H4 (cell line): ENCODE measurements at regions not wholly inside any gene's neighbourhood (a gene's known extent, or its start where the extent isn't known, plus 50 kb on each side); places are given as distances from the start of the nearest gene placed in this dataset.

Experiments used
- DNase-seq: peaks from one replicate; pipeline ENCODE4 v3.0.0-alpha.2; 2015; ENCODE audit warnings: low spot score

DNA sequence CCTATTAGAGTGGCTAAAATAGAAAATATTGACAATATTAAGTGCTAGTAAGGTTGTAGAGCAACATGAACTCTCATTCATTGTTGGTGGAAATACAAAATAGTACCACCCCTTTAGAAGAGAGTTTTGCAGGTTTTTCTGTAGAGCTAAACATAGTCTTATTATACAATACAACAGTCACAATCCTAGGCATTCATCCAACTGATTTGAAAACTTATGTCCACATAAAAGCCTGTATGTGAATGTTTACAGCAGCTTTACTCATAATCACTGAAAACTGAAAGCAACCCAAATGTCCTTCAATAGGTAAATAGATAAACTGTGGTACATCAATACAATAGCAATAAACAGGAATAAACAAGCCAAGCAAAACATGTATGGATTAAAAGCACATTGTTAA lies 127.2 kb upstream of the PRNP start:
- DNase-seq = no peak

- DNase-seq = no peak
These were observed 129.5 kb upstream of the PRNP start for GRCh38 chr20:4556781-4557180.

DNA sequence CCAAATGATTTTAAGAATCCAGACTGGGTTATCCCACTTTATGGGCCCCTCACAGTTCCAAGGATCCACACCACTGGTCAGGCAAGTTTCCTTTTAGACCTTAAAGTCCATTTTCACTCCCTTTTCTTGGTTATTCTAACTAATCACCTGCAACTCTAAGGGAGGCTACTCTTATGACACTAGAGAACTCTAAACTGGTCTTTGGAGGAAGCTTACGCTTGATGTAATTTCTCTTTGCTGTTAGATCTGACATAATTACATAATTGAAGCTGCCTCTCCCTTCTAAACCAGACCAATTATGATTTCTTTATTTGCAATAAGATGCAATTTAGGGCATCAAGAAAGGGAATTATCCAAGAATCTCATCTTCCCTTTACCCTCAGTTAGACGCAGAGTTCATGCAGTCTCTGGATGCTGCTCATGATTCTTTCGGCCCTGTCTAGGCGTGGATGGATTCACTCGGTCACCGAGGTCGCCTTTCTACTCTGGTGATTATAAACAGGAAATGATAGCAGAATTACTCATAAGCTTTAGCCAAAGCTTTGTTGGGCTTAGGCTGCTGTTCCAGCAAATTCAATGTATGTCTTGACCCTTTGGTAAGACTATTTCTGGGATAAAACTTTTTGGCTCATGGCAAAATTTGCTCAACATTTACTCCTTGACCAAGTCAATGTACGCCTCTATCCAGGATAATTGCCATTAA lies 130.9 kb upstream of the PRNP start:
- DNase-seq = peak; percentile 44

- DNase-seq = no peak
These were observed 131.9 kb upstream of the PRNP start for GRCh38 chr20:4554346-4554745.

- DNase-seq = no peak
These were observed 134.1 kb upstream of the PRNP start for GRCh38 chr20:4552075-4552640.

- DNase-seq = no peak
These were observed 135.5 kb upstream of the PRNP start for GRCh38 chr20:4550740-4551139.

- no peak for DNase-seq
These were observed 136.5 kb upstream of the PRNP start for GRCh38 chr20:4549711-4550259.

DNA sequence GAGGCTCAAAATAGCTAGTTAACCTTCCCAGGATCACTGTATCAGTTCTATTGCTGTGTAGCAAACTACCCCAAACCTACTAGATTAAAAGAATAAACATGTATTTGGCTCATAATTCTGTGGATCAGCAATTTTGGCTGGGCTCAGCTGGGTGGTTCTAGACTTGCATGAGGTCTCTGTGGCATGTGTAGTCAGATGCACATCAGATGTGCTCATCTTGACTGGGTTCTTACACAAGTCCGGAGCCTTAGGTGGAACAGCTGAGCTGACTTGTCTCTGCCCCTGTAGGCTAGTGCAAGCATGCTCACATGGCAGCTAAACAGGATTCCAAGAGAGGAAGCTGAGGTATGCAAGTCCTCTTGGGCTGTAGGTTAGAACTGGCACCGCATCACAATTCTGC lies 137.7 kb upstream of the PRNP start:
- no peak for DNase-seq

DNA sequence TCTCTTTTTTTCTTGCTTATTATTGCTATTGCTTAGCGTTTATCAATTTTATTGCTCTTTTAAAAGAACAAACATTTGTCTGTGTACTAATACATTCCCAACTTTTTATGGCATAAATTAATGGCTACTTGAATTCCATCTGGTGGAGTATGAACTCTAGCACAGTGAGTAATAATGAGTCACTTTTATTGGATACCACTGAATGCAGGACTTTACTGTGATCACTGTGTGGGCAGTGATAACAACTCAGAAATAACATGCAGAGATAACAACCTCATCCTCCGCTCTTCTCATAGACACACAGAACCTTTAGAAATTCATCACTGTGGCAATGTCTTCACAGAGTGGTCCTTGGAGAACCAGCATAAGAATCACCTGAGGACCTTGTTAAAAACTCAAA lies 139.5 kb upstream of the PRNP start:
- DNase-seq = peak; percentile 18

DNA sequence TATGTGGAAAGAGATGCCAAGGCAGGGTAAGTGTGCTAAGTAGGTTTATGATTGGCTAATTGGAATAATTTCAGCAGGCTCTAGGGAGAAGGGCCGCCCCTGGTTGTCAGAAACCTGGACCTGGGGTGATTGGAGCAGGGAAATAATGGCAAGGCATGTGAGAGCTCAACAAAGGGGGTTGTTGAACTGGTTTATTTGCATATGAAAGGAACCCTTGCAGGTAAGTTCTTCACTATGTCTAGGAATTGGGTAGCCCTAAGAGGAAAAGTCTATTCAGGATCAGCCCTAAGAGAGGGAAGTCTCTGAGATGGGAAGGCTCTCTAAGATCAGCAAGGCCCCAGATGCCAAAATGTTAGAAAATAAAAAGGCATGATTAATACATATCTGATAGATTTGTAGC lies 139.9 kb upstream of the PRNP start:
- no peak for DNase-seq

- no peak for DNase-seq
These were observed 140.7 kb upstream of the PRNP start for GRCh38 chr20:4545526-4545925.

GRCh38 chr20:4544765-4545164 lies 141.5 kb upstream of the PRNP start:
- no peak for DNase-seq

- DNase-seq = no peak
These were observed 144.0 kb upstream of the PRNP start for GRCh38 chr20:4542270-4542669.

DNA sequence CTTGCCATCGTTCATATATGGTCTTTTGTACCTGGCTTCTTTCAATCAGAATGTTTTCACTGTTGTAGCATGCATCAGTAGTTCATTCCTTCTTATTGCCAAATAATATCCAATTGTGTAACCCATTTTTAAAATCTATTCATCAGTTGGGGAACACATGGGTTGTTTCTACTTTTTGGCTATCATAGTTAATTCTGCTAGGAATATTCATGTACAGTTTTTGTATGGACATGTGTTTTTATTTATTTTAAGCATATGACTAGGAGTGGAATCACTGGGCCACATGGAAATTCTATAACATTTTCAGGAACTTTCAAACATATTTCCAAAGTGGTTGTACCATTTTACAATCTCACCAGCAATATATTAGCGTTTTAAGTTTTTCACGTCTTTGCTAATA lies 151.9 kb upstream of the PRNP start:
- DNase-seq = no peak

DNA sequence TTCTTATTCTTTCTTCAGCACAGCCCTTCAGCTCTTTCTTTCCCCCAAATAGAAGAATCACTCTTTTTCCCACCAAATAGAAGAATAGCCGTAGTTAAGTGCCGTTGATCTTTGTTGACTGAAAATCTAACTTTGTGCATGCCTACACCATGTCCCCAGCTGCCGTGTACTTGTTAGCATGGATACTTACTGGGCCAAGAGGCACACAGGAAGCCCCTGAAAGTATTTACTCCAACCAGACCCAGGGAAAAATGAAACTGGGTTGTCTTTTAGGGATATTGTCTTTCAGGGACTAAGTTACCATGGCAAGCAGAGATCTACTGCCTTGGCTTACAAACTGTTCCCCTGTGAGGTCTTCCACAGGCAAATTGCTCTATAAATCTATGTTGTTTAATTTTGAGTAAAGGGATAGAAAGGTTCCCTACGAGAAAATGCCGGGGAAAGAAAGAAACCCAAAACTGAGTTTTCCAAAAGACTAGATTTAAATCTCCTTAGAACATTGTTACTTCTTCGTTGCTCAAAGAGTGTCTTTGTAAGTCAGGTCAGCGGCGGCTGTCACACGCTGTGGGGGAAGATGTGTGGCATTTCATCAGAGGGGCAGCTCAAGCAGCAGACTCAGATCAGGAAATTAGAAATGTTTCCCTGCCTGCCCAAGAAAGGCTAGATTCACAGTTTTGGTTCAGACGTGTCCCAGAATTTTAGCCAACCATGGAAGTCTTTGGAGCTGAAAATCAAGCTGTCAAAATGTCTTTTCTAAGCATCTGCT lies 152.7 kb upstream of the PRNP start:
- DNase-seq = no peak

- DNase-seq = no peak
These were observed 153.5 kb upstream of the PRNP start for GRCh38 chr20:4532772-4533171.

DNA sequence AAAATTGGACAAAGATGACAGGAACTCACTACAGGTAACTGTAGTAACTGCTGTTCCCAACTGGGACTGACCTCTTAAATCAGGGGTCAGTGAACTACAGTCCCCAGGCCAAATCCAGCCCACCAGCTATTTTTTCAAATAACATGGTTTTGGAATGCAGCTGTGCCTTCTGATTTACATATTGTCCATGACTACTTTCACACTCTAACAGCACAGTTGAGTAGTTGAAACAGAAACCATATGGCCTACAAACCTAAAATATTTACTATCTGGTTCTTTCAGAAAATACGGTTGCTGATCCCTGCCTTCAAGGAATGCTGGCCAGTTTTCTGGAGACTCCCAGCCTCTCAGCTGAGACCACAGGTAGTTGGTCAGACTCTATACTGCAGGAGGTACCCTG lies 161.5 kb upstream of the PRNP start:
- DNase-seq = no peak

DNA sequence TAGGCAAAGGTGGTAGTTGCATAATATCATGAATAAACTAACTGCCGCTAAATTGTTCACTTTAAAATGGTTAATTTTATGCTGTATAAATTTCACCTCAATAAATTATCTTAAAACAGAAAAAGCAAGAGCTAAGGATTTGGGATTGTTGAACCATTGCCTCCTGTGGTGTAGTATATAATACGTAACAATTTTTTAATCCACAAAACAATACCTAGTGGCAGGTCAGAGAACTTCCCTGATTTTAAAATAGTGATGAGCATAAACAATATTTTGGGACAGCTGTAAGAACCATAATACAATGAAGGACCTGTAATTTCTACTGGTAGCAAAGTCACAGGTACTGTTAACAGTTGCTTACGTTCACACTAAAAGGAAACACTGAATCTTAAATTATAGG lies 161.9 kb upstream of the PRNP start:
- no peak for DNase-seq

DNA sequence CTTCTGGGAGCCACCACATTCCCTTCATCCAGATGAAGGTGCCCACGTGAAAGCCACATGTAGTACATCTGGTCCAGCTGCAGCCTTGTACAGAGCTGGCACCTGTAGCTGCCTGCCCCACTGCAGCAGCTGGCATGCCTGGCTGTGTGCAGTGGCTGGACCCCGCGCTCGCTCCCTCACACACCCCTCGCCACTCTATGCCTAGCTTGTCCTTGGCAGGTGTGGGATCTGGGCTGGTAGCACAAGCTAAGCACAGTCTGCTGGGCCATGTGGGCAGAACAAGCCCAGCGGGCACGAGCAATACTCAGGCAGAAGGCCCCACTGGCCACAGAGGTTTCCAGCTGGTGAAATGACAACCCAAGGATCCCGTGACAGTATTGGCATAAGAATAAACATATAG lies 163.9 kb upstream of the PRNP start:
- DNase-seq = no peak

- no peak for DNase-seq
These were observed 164.9 kb upstream of the PRNP start for GRCh38 chr20:4521170-4521968.

- peak; percentile 14 for DNase-seq
These were observed 166.7 kb upstream of the PRNP start for GRCh38 chr20:4519534-4519933.

DNA sequence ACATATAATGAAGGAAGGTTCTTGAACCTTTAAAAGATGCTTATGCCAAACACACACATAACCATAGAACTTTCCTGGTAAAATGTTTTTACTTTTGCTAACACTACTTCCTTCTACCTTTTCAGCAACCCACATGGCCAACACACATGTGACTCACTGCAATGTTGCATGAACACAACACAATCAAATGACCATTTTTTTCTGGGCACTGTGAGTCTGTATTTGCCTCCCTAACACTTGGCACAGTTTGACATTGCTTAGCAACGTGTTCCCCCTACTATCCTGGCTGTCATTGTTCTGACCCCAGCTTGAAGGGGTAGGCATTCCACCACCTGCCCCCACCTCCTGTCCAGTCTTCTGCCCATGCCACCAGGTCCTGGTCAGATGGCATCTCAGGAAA lies 169.4 kb upstream of the PRNP start:
- no peak for DNase-seq
